PFSK-1 (cell line): ENCODE measurements at regions not wholly inside any gene's neighbourhood (a gene's known extent, or its start where the extent isn't known, plus 50 kb on each side); places are given as distances from the start of the nearest gene placed in this dataset.

Experiments
- FOXP2 ChIP-seq: optimal IDR thresholded peaks from 2 replicates; pipeline ENCODE3; 2011; ENCODE audit warnings: borderline replicate concordance, control low read depth, inconsistent platforms; ENCODE audit not compliant: insufficient read depth; ENCODE audit errors: extremely low read length, extremely low read depth
- POLR2AphosphoS5 ChIP-seq: IDR thresholded peaks from 2 replicates; pipeline ENCODE4 v1.6.1; 2012; ENCODE audit warnings: low read depth, mild to moderate bottlenecking, control low read depth, low read length, moderate library complexity
- SIN3A ChIP-seq: IDR thresholded peaks from 2 replicates; pipeline ENCODE4 v1.6.1; 2012; ENCODE audit warnings: mild to moderate bottlenecking, low read length, moderate library complexity, borderline replicate concordance; ENCODE audit not compliant: insufficient read depth
- TAF1 ChIP-seq: IDR thresholded peaks from 2 replicates; pipeline ENCODE4 v1.6.1; 2012; ENCODE audit warnings: low read length, control low read depth, borderline replicate concordance; ENCODE audit not compliant: insufficient read depth
- TF ChIP-seq, protein P1 (sequence below), 2 experiments: IDR thresholded peaks; 2 replicates each; pipeline versions ENCODE4 v1.6.1 to v1.8.0; 2011 to 2012; ENCODE audit warnings: low read depth in 2 of 2, low read length in 2 of 2, control low read depth in 1 of 2, inconsistent platforms in 1 of 2, mild to moderate bottlenecking in 1 of 2, moderate library complexity in 1 of 2; ENCODE audit not compliant: insufficient read depth in 1 of 2

DNA sequence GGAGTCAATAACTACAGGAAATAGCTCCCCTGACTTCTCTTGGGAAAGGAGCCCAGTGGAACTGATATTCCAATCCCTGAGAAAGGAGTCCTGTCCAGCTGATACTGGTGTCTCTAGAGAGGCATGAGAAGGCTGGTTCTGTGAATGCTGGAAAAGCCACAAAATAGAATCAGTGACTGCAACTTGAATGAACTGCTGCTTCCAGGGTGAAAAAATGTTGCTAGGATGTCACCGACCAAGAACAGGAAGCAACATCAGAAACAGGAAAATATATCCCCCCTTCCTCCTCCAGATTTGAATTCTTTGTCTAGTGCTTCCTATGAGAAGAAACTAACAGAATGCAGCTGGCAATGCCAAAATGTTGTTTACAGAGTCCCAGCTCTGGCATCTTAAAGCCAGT is 269.3 kb upstream of the LYPLAL1 start:
- TF ChIP-seq FOXP2, result no peak
- TF ChIP-seq POLR2AphosphoS5, result no peak
- TF ChIP-seq, protein P1, sequence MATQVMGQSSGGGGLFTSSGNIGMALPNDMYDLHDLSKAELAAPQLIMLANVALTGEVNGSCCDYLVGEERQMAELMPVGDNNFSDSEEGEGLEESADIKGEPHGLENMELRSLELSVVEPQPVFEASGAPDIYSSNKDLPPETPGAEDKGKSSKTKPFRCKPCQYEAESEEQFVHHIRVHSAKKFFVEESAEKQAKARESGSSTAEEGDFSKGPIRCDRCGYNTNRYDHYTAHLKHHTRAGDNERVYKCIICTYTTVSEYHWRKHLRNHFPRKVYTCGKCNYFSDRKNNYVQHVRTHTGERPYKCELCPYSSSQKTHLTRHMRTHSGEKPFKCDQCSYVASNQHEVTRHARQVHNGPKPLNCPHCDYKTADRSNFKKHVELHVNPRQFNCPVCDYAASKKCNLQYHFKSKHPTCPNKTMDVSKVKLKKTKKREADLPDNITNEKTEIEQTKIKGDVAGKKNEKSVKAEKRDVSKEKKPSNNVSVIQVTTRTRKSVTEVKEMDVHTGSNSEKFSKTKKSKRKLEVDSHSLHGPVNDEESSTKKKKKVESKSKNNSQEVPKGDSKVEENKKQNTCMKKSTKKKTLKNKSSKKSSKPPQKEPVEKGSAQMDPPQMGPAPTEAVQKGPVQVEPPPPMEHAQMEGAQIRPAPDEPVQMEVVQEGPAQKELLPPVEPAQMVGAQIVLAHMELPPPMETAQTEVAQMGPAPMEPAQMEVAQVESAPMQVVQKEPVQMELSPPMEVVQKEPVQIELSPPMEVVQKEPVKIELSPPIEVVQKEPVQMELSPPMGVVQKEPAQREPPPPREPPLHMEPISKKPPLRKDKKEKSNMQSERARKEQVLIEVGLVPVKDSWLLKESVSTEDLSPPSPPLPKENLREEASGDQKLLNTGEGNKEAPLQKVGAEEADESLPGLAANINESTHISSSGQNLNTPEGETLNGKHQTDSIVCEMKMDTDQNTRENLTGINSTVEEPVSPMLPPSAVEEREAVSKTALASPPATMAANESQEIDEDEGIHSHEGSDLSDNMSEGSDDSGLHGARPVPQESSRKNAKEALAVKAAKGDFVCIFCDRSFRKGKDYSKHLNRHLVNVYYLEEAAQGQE (IDR thresholded peaks at IDR 0.05; ENCODE audit: insufficient read depth in 1 of 2, low read depth in 2 of 2, low read length in 2 of 2), result no peak
- TF ChIP-seq SIN3A, result no peak
- no peak for TF ChIP-seq TAF1

GRCh38 chr1:218916720-218917119 is 257.0 kb upstream of the LYPLAL1 start:
- no peak for TF ChIP-seq TAF1
- TF ChIP-seq, protein P1 (IDR thresholded peaks at IDR 0.05; ENCODE audit: insufficient read depth in 1 of 2, low read depth in 2 of 2, low read length in 2 of 2), result no peak
- TF ChIP-seq SIN3A, result no peak
- TF ChIP-seq POLR2AphosphoS5, result no peak
- TF ChIP-seq FOXP2, result no peak

- TF ChIP-seq TAF1 (no peak), FOXP2 (no peak), SIN3A (no peak), POLR2AphosphoS5 (no peak)
- TF ChIP-seq, protein P1 (IDR thresholded peaks at IDR 0.05; ENCODE audit: insufficient read depth in 1 of 2, low read depth in 2 of 2, low read length in 2 of 2), result no peak
Observed at GRCh38 chr1:218917656-218918055, 256.0 kb upstream of the LYPLAL1 start.

- no peak for TF ChIP-seq POLR2AphosphoS5
- no peak for TF ChIP-seq SIN3A
- no peak for TF ChIP-seq TAF1
- TF ChIP-seq, protein P1 (IDR thresholded peaks at IDR 0.05; ENCODE audit: insufficient read depth in 1 of 2, low read depth in 2 of 2, low read length in 2 of 2), result no peak
- no peak for TF ChIP-seq FOXP2
Observed at GRCh38 chr1:218925777-218926176, 247.9 kb upstream of the LYPLAL1 start.

- TF ChIP-seq POLR2AphosphoS5 (no peak), FOXP2 (no peak), TAF1 (no peak), SIN3A (no peak)
- TF ChIP-seq, protein P1 (IDR thresholded peaks at IDR 0.05; ENCODE audit: insufficient read depth in 1 of 2, low read depth in 2 of 2, low read length in 2 of 2), result no peak
Observed at GRCh38 chr1:218926631-218927030, 247.0 kb upstream of the LYPLAL1 start.
